WI38 (cell line): ENCODE measurements at regions not wholly inside any gene's neighbourhood (a gene's known extent, or its start where the extent isn't known, plus 50 kb on each side); places are given as distances from the start of the nearest gene placed in this dataset.

Source experiments
- H3K4me3 ChIP-seq: 2 replicates; pipeline ENCODE4 v1.5.1; 2011; ENCODE audit warnings: low read depth, mild to moderate bottlenecking, control low read depth, low read length
- CTCF ChIP-seq: IDR thresholded peaks from 2 replicates; pipeline ENCODE4 v1.5.1; 2012; ENCODE audit warnings: low read depth, mild to moderate bottlenecking, control low read depth, low read length

GRCh38 chr12:19687371-19687770 lies 248.1 kb downstream of the AEBP2 start:
- TF ChIP-seq CTCF = no peak
- H3K4me3 ChIP-seq = no peak overlapping the region

- TF ChIP-seq CTCF = no peak
- no peak overlapping the region for H3K4me3 ChIP-seq
These were observed 249.2 kb downstream of the AEBP2 start for GRCh38 chr12:19688532-19688931.

- H3K4me3 ChIP-seq = no peak overlapping the region
- no peak for TF ChIP-seq CTCF
These were observed 249.9 kb downstream of the AEBP2 start for GRCh38 chr12:19689226-19689625.

GRCh38 chr12:19689801-19690472 lies 250.6 kb downstream of the AEBP2 start:
- TF ChIP-seq CTCF = no peak
- no peak overlapping the region for H3K4me3 ChIP-seq

GRCh38 chr12:19692091-19692490 lies 252.8 kb downstream of the AEBP2 start:
- TF ChIP-seq CTCF = no peak
- H3K4me3 ChIP-seq = no peak overlapping the region

- TF ChIP-seq CTCF = no peak
These were observed 253.3 kb downstream of the AEBP2 start for GRCh38 chr12:19692566-19692965.

GRCh38 chr12:19694627-19695026 lies 255.3 kb downstream of the AEBP2 start:
- no peak overlapping the region for H3K4me3 ChIP-seq
- TF ChIP-seq CTCF = no peak

More at GRCh38 chr12:19692566-19692965, 253.3 kb downstream of the AEBP2 start:
- no peak overlapping the region for H3K4me3 ChIP-seq
